Activated CD4-positive, alpha-beta memory T cell treated with anti-CD3 and anti-CD28 coated beads, Interleukin-2, amount 10 ng/mL, durations not matched to agents 7 days and 5 days (primary cell): ENCODE measurements at regions not wholly inside any gene's neighbourhood (a gene's known extent, or its start where the extent isn't known, plus 50 kb on each side); places are given as distances from the start of the nearest gene placed in this dataset.

ENCODE experiments used
- CTCF ChIA-PET: fragments of 350-600 bp; sonication (Branson Sonifier 250); formaldehyde crosslinking; loops from one replicate; lab custom pipeline; 2021; ENCODE audit warnings: antibody characterized with exemption, inconsistent platforms; lab: Charles Lee
- POLR2A ChIA-PET: fragments of 350-600 bp; sonication (Branson Sonifier 250); formaldehyde crosslinking; loops from one replicate; lab custom pipeline; 2021; ENCODE audit warnings: antibody characterized with exemption; lab: Charles Lee
- DNase-seq: peaks from one replicate; pipeline ENCODE4 v3.0.0-alpha.2; 2020
- H3K27ac Mint-ChIP-seq: one replicate; pipeline ENCODE4 v1.8.0; 2021; ENCODE audit warnings: mild to moderate bottlenecking, mixed read lengths
- H3K27me3 Mint-ChIP-seq: one replicate; pipeline ENCODE4 v1.8.0; 2021; ENCODE audit warnings: mixed read lengths
- H3K36me3 Mint-ChIP-seq: one replicate; pipeline ENCODE4 v1.8.0; 2021; ENCODE audit warnings: low read depth, mixed read lengths
- H3K4me1 Mint-ChIP-seq: one replicate; pipeline ENCODE4 v1.8.0; 2021; ENCODE audit warnings: mixed read lengths
- H3K4me3 Mint-ChIP-seq: one replicate; pipeline ENCODE4 v1.8.0; 2021; ENCODE audit warnings: mild to moderate bottlenecking, mixed read lengths
- H3K9me3 Mint-ChIP-seq: one replicate; pipeline ENCODE4 v1.8.0; 2021; ENCODE audit warnings: mixed read lengths

- H3K27me3 Mint-ChIP-seq = peaks cover 2% of the 10 kb centered on the region
- H3K9me3 Mint-ChIP-seq = no peaks in the 10 kb centered on the region
Measured at GRCh38 chr2:160925956-160926355, 234.3 kb upstream of the TANK start.

GRCh38 chr2:160927324-160927723 is 232.9 kb upstream of the TANK start:
- H3K27me3 Mint-ChIP-seq = peaks cover 6% of the 10 kb centered on the region

More at GRCh38 chr2:160925956-160926355, 234.3 kb upstream of the TANK start:
- no peak for DNase-seq
- Mint-ChIP-seq H3K36me3 (no peaks in the 10 kb centered on the region), H3K27ac (no peak overlapping the region), H3K4me1 (no peaks in the 10 kb centered on the region), H3K4me3 (no peak overlapping the region)
- ChIA-PET POLR2A (no interaction called here), CTCF (interaction anchor here (1.0 kb wide), 1 partner anchor 8 kb away, joined by 3 read pairs; no protein-coding TSS in a partner anchor)

GRCh38 chr2:160928854-160929301 is 231.3 kb upstream of the TANK start:
- CTCF ChIA-PET = no interaction called here
- H3K27ac Mint-ChIP-seq = no peak overlapping the region
- DNase-seq = no peak

More at GRCh38 chr2:160927324-160927723, 232.9 kb upstream of the TANK start:
- Mint-ChIP-seq H3K27ac (no peak overlapping the region), H3K4me3 (no peak overlapping the region), H3K36me3 (no peaks in the 10 kb centered on the region), H3K9me3 (no peaks in the 10 kb centered on the region), H3K4me1 (no peaks in the 10 kb centered on the region)
- CTCF ChIA-PET = interaction anchor here (0.6 kb wide), 1 partner anchor 298 kb away, joined by 7 read pairs; no protein-coding TSS in a partner anchor
- POLR2A ChIA-PET = no interaction called here
- no peak for DNase-seq

GRCh38 chr2:160931531-160931930 is 228.7 kb upstream of the TANK start:
- Mint-ChIP-seq H3K36me3 (no peaks in the 10 kb centered on the region), H3K4me1 (no peaks in the 10 kb centered on the region), H3K27ac (no peak overlapping the region), H3K9me3 (no peaks in the 10 kb centered on the region), H3K27me3 (peaks cover 4% of the 10 kb centered on the region), H3K4me3 (no peak overlapping the region)
- DNase-seq = no peak
- POLR2A ChIA-PET = no interaction called here
- CTCF ChIA-PET = interaction anchor here (0.5 kb wide), 1 partner anchor 131 kb away, joined by 5 read pairs; no protein-coding TSS in a partner anchor

More at GRCh38 chr2:160928854-160929301, 231.3 kb upstream of the TANK start:
- peaks cover 6% of the 10 kb centered on the region for H3K27me3 Mint-ChIP-seq
- no peaks in the 10 kb centered on the region for H3K4me1 Mint-ChIP-seq
- no peaks in the 10 kb centered on the region for H3K36me3 Mint-ChIP-seq
- no peaks in the 10 kb centered on the region for H3K9me3 Mint-ChIP-seq
- no peak overlapping the region for H3K4me3 Mint-ChIP-seq
- POLR2A ChIA-PET = no interaction called here

- Mint-ChIP-seq H3K27me3 (peaks cover 4% of the 10 kb centered on the region), H3K27ac (no peak overlapping the region), H3K4me3 (no peak overlapping the region), H3K9me3 (no peaks in the 10 kb centered on the region), H3K4me1 (no peaks in the 10 kb centered on the region), H3K36me3 (no peaks in the 10 kb centered on the region)
- ChIA-PET CTCF (no interaction called here), POLR2A (no interaction called here)
- DNase-seq = no peak
Measured at GRCh38 chr2:160932960-160933359, 227.3 kb upstream of the TANK start.

GRCh38 chr2:160934263-160934662 is 226.0 kb upstream of the TANK start:
- Mint-ChIP-seq H3K27me3 (peaks cover 4% of the 10 kb centered on the region), H3K36me3 (no peaks in the 10 kb centered on the region), H3K27ac (no peak overlapping the region), H3K4me1 (no peaks in the 10 kb centered on the region), H3K4me3 (no peak overlapping the region), H3K9me3 (no peaks in the 10 kb centered on the region)
- ChIA-PET CTCF (no interaction called here), POLR2A (no interaction called here)
- no peak for DNase-seq

- H3K4me3 Mint-ChIP-seq = no peak overlapping the region
- H3K4me1 Mint-ChIP-seq = no peaks in the 10 kb centered on the region
- no peak overlapping the region for H3K27ac Mint-ChIP-seq
- ChIA-PET POLR2A (no interaction called here), CTCF (no interaction called here)
- H3K9me3 Mint-ChIP-seq = no peaks in the 10 kb centered on the region
- peaks cover 4% of the 10 kb centered on the region for H3K27me3 Mint-ChIP-seq
- no peak for DNase-seq
- no peaks in the 10 kb centered on the region for H3K36me3 Mint-ChIP-seq
Measured at GRCh38 chr2:160934991-160935390, 225.2 kb upstream of the TANK start.

- DNase-seq = no peak
- ChIA-PET POLR2A (no interaction called here), CTCF (interaction anchor here (1.1 kb wide), 1 partner anchor 13 kb away, joined by 3 read pairs; no protein-coding TSS in a partner anchor)
- Mint-ChIP-seq H3K9me3 (no peaks in the 10 kb centered on the region), H3K27ac (no peak overlapping the region), H3K27me3 (peaks cover 4% of the 10 kb centered on the region), H3K4me3 (no peak overlapping the region), H3K36me3 (no peaks in the 10 kb centered on the region), H3K4me1 (peaks cover 7% of the 10 kb centered on the region)
Measured at GRCh38 chr2:160936044-160936806, 224.0 kb upstream of the TANK start.

- Mint-ChIP-seq H3K27me3 (no peaks in the 10 kb centered on the region), H3K27ac (no peak overlapping the region), H3K4me3 (no peak overlapping the region), H3K36me3 (no peaks in the 10 kb centered on the region), H3K9me3 (no peaks in the 10 kb centered on the region), H3K4me1 (peaks cover 8% of the 10 kb centered on the region)
- DNase-seq = no peak
- ChIA-PET POLR2A (no interaction called here), CTCF (no interaction called here)
Measured at GRCh38 chr2:160940271-160940670, 220.0 kb upstream of the TANK start.

GRCh38 chr2:160940699-160941098 is 219.5 kb upstream of the TANK start:
- DNase-seq = no peak

GRCh38 chr2:160941290-160941846 is 218.9 kb upstream of the TANK start:
- Mint-ChIP-seq H3K36me3 (no peaks in the 10 kb centered on the region), H3K27ac (no peak overlapping the region), H3K27me3 (no peaks in the 10 kb centered on the region), H3K4me3 (no peak overlapping the region), H3K9me3 (no peaks in the 10 kb centered on the region), H3K4me1 (peaks cover 8% of the 10 kb centered on the region)
- no peak for DNase-seq
- ChIA-PET POLR2A (no interaction called here), CTCF (interaction anchor here (0.7 kb wide), 1 partner anchor 642 kb away, joined by 6 read pairs; no protein-coding TSS in a partner anchor)

More at GRCh38 chr2:160940699-160941098, 219.5 kb upstream of the TANK start:
- Mint-ChIP-seq H3K27me3 (no peaks in the 10 kb centered on the region), H3K4me3 (no peak overlapping the region), H3K9me3 (no peaks in the 10 kb centered on the region), H3K4me1 (peaks cover 8% of the 10 kb centered on the region), H3K36me3 (no peaks in the 10 kb centered on the region), H3K27ac (no peak overlapping the region)
- CTCF ChIA-PET = no interaction called here
- POLR2A ChIA-PET = no interaction called here

GRCh38 chr2:160942476-160943142 is 217.6 kb upstream of the TANK start:
- Mint-ChIP-seq H3K4me3 (no peak overlapping the region), H3K9me3 (no peaks in the 10 kb centered on the region), H3K27ac (no peak overlapping the region), H3K27me3 (no peaks in the 10 kb centered on the region), H3K4me1 (peaks cover 8% of the 10 kb centered on the region), H3K36me3 (no peaks in the 10 kb centered on the region)
- CTCF ChIA-PET = interaction anchor here (0.8 kb wide), 1 partner anchor 52 kb away, joined by 3 read pairs; no protein-coding TSS in a partner anchor
- no peak for DNase-seq
- POLR2A ChIA-PET = no interaction called here

- Mint-ChIP-seq H3K27me3 (no peaks in the 10 kb centered on the region), H3K4me3 (no peak overlapping the region), H3K9me3 (no peaks in the 10 kb centered on the region), H3K27ac (no peak overlapping the region), H3K36me3 (no peaks in the 10 kb centered on the region), H3K4me1 (peaks cover 8% of the 10 kb centered on the region)
- DNase-seq = no peak
- POLR2A ChIA-PET = no interaction called here
- CTCF ChIA-PET = interaction anchor here (0.8 kb wide), 1 partner anchor 51 kb away, joined by 3 read pairs; no protein-coding TSS in a partner anchor
Measured at GRCh38 chr2:160943414-160943813, 216.8 kb upstream of the TANK start.
